ENCODE measurements at regions not wholly inside any gene's neighbourhood (a gene's known extent, or its start where the extent isn't known, plus 50 kb on each side); places are given as distances from the start of the nearest gene placed in this dataset.

DNA sequence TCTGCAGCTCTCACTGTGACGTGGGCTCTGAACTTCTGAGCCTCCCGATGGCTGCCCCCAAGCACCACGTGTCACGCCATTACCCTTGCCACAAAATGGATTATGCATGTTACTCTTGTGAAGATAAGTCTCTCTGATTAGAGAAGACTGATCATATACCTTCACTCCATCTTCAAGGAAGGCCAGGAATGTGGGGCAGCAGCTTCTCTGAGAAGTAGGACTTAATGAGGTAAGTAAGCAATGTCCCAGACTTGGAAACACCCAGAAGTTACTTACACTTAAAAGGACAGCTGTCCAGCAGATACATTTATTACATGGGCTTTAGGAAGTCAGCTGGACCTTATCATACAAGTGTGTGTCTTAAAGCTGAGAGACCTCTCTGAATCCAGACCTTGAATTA lies 155.0 kb downstream of the FGF1 start:
- Histone ChIP-seq H3K27me3 (replicated peaks; ENCODE audit: control insufficient read depth, insufficient read depth, low read length) (no peaks in the 10 kb centered on the region), H3K9me3 (no peaks in the 10 kb centered on the region), H3K4me1 (peaks cover 7% of the 10 kb centered on the region; the same call in 1 of the 2 replicates), H3K4me3 (ENCODE audit: low read depth, low read length) (no peak overlapping the region), H3K36me3 (ENCODE audit: control insufficient read depth, insufficient read depth, low read length) (no peaks in the 10 kb centered on the region)
- TF ChIP-seq, protein P1, sequence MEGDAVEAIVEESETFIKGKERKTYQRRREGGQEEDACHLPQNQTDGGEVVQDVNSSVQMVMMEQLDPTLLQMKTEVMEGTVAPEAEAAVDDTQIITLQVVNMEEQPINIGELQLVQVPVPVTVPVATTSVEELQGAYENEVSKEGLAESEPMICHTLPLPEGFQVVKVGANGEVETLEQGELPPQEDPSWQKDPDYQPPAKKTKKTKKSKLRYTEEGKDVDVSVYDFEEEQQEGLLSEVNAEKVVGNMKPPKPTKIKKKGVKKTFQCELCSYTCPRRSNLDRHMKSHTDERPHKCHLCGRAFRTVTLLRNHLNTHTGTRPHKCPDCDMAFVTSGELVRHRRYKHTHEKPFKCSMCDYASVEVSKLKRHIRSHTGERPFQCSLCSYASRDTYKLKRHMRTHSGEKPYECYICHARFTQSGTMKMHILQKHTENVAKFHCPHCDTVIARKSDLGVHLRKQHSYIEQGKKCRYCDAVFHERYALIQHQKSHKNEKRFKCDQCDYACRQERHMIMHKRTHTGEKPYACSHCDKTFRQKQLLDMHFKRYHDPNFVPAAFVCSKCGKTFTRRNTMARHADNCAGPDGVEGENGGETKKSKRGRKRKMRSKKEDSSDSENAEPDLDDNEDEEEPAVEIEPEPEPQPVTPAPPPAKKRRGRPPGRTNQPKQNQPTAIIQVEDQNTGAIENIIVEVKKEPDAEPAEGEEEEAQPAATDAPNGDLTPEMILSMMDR (IDR thresholded peaks at IDR 0.05; ENCODE audit: insufficient read depth in 1 of 2, low read depth in 1 of 2, low read length in 1 of 2, severe bottlenecking in 1 of 2, unreplicated experiment in 1 of 2), result no peak
- no peak for DNase-seq
- Mint-ChIP-seq H3K36me3 (ENCODE audit: insufficient read depth, unreplicated experiment) (no peaks in the 10 kb centered on the region), H3K27me3 (ENCODE audit: insufficient read depth, unreplicated experiment) (no peaks in the 10 kb centered on the region), H3K4me1 (ENCODE audit: low read depth, unreplicated experiment) (peaks cover 12% of the 10 kb centered on the region), H3K27ac (ENCODE audit: unreplicated experiment) (no peak overlapping the region), H3K4me3 (ENCODE audit: unreplicated experiment) (no peak overlapping the region), H3K9me3 (ENCODE audit: unreplicated experiment) (no peaks in the 10 kb centered on the region)
- intact Hi-C loops (cut with micrococcal nuclease; ENCODE audit: unreplicated experiment), result no loop called here
- ChIA-PET CTCF (no interaction called here), POLR2A (no interaction called here)
- BruUV-seq (replicated peaks), result no TSS peak

DNA sequence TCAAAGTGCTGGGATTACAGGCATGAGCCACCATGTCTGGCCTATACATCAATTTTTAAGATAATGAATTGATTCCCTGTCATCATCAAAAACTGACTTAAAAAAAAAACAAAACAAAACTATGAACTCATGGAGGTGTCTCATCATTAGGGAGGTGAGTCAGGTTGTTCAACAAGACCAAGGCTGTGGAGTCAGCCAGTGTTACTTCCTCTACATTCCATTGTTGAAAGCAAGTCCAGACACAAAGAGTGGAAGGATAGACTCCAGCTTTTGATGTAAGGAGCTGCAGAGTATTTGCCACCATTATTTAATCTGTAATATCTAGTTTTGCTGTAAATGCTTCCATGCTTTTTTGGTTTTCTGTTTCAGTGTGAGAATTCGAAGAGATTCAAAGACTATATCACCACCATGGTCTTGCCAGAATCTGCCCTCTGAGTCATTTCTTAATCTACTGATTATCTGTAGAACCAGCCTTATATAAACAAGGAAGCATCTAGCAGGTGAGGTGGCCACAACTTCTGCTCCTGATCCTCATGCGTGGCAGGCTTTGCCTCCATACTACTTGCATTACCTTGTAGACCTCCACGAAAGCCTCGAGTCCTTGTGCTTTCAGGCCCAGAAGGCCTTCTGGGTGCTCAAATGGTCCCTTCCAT lies 156.1 kb downstream of the FGF1 start:
- H3K9me3 ChIP-seq, result no peaks in the 10 kb centered on the region
- TF ChIP-seq, protein P1 (IDR thresholded peaks at IDR 0.05; ENCODE audit: insufficient read depth in 1 of 2, low read depth in 1 of 2, low read length in 1 of 2, severe bottlenecking in 1 of 2, unreplicated experiment in 1 of 2), result no peak
- ChIA-PET CTCF (no interaction called here), POLR2A (no interaction called here)
- Mint-ChIP-seq H3K4me1 (ENCODE audit: low read depth, unreplicated experiment) (peaks cover 12% of the 10 kb centered on the region), H3K27ac (ENCODE audit: unreplicated experiment) (no peak overlapping the region), H3K4me3 (ENCODE audit: unreplicated experiment) (no peak overlapping the region), H3K36me3 (ENCODE audit: insufficient read depth, unreplicated experiment) (no peaks in the 10 kb centered on the region), H3K9me3 (ENCODE audit: unreplicated experiment) (no peaks in the 10 kb centered on the region), H3K27me3 (ENCODE audit: insufficient read depth, unreplicated experiment) (no peaks in the 10 kb centered on the region)
- H3K36me3 ChIP-seq (ENCODE audit: control insufficient read depth, insufficient read depth, low read length), result no peaks in the 10 kb centered on the region
- H3K4me3 ChIP-seq (ENCODE audit: low read depth, low read length), result no peak overlapping the region
- no TSS peak for BruUV-seq (replicated peaks)
- no peaks in the 10 kb centered on the region for H3K27me3 ChIP-seq (replicated peaks; ENCODE audit: control insufficient read depth, insufficient read depth, low read length)
- peaks cover 7% of the 10 kb centered on the region; the same call in 1 of the 2 replicates for H3K4me1 ChIP-seq
- intact Hi-C loops (cut with micrococcal nuclease; ENCODE audit: unreplicated experiment), result no loop called here
- DNase-seq, result no peak

DNA sequence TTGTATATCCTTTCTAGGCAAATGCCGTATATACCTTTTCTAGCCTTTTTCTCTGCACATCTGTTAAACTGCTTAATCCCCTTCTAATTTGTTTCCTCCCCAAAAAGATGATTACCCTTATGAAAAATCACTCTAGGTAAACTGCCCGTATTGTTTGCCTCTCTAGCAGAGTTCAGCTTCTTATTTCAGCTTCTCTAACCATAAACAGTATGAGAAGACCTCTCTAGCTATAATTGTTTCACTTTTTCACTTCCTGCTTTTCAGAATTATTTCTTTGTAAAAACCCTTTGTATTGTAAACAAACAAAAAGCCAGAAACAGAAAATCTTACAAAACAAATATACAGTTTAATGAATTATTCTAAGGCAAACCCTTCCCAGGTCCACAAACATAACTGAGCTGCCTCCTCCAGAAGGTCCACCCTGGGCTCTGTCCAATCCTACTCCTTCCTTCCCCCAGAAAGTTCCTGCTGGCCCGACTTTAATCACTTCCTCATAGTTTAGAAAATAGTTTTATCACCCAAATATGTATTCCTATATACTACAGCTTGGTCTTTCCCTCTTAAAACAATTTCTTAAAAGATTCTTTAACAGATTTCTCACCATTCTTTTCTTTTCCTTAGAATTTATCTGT lies 158.1 kb downstream of the FGF1 start:
- BruUV-seq (replicated peaks), result no TSS peak
- Mint-ChIP-seq H3K4me1 (ENCODE audit: low read depth, unreplicated experiment) (peaks cover 12% of the 10 kb centered on the region), H3K36me3 (ENCODE audit: insufficient read depth, unreplicated experiment) (no peaks in the 10 kb centered on the region), H3K4me3 (ENCODE audit: unreplicated experiment) (no peak overlapping the region), H3K27ac (ENCODE audit: unreplicated experiment) (no peak overlapping the region), H3K9me3 (ENCODE audit: unreplicated experiment) (no peaks in the 10 kb centered on the region), H3K27me3 (ENCODE audit: insufficient read depth, unreplicated experiment) (no peaks in the 10 kb centered on the region)
- H3K4me1 ChIP-seq, result peaks cover 7% of the 10 kb centered on the region; the same call in 1 of the 2 replicates
- POLR2A ChIA-PET, result interaction anchor here (1.0 kb wide), 1 partner anchor 388 kb away, joined by 9 read pairs; no protein-coding TSS in a partner anchor
- TF ChIP-seq, protein P1 (IDR thresholded peaks at IDR 0.05; ENCODE audit: insufficient read depth in 1 of 2, low read depth in 1 of 2, low read length in 1 of 2, severe bottlenecking in 1 of 2, unreplicated experiment in 1 of 2), result no peak
- no peak overlapping the region for H3K4me3 ChIP-seq (ENCODE audit: low read depth, low read length)
- CTCF ChIA-PET, result no interaction called here
- H3K9me3 ChIP-seq, result no peaks in the 10 kb centered on the region
- no peak for DNase-seq
- intact Hi-C loops (cut with micrococcal nuclease; ENCODE audit: unreplicated experiment), result no loop called here
- H3K27me3 ChIP-seq (replicated peaks; ENCODE audit: control insufficient read depth, insufficient read depth, low read length), result no peaks in the 10 kb centered on the region
- H3K36me3 ChIP-seq (ENCODE audit: control insufficient read depth, insufficient read depth, low read length), result no peaks in the 10 kb centered on the region
